NCI-H345 treated with DMSO at 0.1 percent for 48 hours (cell line): ENCODE measurements at regions not wholly inside any gene's neighbourhood (a gene's known extent, or its start where the extent isn't known, plus 50 kb on each side); places are given as distances from the start of the nearest gene placed in this dataset.

ENCODE experiments used
- DNase-seq: peaks from one replicate; lab custom pipeline; 2025; ENCODE audit not compliant: unreplicated experiment; lab: John Stamatoyannopoulos, UW

DNA sequence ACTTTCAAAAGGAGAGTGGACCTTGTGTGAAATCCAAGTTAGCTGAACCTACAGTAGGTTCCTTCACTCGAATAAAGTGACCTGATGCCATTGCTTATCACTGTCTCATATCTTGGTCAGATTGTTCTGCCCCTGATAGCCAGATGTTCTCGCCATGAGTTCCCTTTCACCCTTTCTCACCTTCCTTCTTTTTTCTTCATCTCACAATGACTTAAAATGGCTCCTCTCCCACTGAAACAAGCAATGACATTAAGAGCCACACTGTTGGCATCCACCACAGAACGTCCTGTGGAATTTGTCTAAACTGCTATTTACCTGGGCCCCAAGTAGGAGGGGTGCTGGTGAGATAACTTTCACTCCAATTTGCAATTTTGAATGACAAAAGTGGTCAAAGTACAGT, 227.6 kb upstream of the PPP1R2C start:
- no peak for DNase-seq

DNA sequence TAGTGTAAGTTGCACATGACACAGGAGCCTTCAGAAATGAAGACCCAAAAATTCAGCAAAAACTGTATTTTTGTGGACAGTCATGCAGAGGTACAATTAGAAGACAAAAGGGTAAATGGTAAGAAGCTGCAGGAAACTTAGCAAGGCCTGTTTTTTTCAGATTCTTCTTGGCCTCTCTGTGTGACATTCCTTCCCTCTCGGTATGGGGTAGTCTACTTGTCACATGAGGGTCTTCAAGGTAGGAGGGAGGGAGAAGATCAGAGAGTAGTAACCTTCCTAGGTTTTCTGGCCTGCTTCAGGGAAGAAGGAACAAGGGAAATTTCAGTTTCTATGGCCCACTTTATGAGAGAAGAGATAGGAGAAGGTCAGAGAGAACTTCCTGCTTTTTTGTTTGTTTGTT, 230.4 kb upstream of the PPP1R2C start:
- DNase-seq = no peak

DNA sequence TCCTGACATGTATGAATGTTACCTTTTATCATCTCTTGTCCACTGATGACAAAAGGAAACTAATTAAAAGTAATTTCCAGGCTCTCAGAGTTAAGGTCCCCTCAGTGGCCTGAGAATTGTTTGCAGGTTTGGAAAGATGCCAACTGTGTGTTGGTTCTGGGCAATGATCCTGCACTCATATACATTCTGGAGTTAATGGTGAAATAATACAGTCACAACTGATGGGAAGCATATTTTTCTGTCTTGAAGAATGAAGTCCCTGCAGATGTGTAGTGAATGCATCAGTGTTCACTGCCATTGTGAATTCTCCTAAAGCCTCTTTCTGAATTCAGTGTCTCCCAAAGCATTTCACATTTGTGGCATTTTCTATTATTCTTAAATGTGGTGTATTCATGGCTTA, 238.1 kb upstream of the PPP1R2C start:
- DNase-seq = no peak

DNA sequence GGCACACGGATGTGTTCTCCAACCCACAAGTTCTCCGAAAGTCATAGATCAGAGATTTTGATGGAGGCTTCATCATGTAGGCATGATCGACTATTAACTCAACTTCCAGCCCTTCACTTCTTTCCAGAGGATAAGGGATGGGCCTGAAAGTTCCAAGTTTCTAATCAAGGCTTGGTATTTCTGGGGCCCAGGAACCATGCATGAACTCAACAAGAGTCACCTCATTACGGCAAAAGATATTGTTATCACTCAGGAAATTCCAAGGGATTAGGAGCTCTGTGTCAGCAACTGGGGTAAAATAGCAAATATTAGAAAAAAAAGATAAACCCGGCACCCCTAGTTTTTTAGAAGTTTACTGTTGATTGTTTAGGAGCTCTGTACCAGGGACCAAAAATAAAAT, 240.1 kb upstream of the PPP1R2C start:
- no peak for DNase-seq

DNA sequence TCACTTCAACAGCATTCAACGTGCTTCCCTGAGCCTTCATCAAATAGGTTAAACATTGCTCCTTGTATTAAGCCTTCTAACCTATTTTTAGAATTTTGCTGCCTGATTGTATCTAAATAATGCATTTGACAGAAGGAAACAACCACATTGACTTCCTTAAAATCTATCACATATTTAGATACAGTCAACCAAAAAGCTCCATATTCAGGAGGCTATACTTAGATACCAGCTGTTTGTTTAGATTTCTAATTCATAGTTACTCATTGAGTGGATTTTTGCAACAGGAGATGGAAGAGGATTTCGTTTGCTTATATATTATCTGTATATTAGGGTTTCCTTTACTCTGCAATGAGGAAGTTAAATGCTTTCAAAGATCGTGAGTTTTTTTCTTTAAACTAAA, 241.1 kb upstream of the PPP1R2C start:
- DNase-seq = no peak

DNA sequence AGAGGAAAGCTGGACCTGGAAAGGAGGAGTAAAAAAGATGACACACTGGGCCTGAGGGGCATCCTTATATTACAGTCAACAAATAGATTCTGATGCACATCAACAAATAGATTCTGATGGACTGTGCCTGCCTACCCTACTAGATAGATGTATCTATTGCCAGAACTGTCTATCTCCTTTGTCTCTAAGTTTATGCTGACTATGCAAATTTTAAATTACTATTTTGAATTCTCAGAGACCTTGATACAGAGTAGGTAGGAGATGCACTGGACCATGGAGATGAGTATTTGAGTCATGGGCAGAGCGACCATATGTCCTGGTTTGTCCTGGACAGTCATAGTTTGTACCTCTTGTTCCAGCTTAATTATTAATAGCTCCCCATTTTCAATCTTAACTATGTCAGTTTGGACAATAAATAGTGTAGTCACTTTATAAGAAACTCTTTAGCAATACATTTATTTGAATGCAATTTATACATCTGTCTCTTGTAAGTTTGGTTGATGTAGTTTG, 247.9 kb upstream of the PPP1R2C start:
- no peak for DNase-seq

DNA sequence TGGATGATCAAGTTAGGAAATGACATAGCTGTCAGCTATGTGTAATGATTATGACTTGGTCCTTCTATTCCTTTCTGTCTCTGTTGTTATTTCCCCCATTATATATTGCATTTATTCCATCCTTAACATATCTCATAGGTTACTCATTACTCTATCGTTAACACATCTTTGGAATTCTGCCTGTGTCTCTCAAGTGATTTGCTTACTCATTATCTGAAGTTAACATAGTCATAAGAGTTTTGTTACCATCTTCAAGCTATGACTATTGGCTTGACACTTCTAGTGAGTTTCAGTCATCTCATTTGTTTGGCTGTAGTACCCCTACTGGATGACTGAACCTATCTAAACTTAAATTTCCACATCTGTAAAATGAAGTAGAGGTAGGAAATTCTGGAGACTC, 286.1 kb upstream of the PPP1R2C start:
- DNase-seq = no peak

DNA sequence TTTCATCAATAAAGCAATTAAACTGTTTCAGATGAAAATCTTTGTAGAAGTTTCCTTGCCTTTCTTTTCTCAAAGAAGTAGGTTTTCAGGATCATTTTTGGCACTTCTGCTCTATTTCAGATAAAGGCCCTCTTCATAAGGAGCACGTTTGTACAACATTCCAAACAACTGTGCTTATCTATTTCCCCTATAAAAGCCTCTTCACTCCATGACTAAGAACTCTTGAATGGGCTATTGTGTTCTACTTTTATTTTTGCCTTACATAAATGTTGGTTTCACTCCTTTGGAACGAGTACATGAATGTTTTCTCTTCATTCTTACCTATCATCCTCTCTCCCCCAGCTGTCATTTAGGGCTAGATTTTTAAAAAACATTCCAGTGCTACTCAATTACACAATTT, 288.0 kb upstream of the PPP1R2C start:
- DNase-seq = no peak

DNA sequence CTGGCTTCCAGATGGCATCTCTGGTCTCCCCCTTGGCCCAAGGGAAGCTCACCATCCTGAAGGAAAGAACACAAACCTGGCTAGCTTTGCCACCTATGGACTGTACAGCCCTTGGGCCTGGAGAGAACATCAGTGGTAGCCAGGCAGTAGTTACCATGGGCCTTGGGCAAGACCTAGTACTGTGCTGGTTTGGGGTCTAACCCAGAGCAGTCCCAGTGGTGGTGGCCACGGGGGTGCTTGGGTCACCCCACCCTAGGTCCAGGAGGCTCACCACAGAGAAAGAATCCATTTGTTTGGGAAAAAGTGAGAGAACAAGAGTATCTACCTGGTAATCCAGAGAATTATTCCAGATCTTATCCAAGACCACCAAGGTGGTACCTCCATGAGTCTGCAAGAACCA, 290.7 kb upstream of the PPP1R2C start:
- DNase-seq = no peak

DNA sequence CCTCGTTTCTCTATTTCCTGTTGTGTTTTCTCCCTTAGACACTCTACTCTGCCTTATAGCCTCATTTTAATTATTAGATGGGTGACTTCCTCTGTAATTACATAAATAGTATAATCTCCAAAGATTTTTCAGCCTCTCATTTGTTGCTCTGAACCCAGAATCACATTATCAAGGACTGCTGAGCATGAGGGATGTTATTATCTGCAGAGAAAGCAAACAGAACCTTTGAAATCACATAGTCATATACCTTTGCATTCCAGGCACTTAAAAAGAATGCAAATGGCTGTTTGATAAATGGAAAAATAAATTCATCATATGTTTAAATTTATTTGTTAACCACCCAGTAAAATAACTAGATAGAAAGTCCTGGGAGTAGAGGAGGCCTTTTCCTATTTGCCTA, 305.1 kb upstream of the PPP1R2C start:
- no peak for DNase-seq

DNA sequence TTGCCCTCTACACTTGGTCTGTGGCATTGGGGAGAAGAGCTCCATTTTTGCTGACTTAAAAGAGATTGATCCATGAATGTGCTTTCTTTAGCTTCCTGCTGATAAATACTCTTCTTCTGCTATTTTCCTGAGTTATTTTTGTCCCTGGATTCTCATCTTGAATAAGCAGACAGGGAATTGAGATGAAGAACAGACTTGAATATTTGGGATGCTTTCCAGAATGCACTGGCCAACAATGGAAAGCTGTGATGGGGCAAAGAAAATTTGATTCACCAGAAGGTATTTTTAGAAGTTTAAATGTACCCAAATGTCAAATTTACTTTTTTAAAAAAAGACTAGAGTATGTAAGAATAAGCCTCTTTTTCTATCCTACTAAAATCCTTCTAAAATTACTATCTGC, 309.9 kb upstream of the PPP1R2C start:
- DNase-seq = no peak

DNA sequence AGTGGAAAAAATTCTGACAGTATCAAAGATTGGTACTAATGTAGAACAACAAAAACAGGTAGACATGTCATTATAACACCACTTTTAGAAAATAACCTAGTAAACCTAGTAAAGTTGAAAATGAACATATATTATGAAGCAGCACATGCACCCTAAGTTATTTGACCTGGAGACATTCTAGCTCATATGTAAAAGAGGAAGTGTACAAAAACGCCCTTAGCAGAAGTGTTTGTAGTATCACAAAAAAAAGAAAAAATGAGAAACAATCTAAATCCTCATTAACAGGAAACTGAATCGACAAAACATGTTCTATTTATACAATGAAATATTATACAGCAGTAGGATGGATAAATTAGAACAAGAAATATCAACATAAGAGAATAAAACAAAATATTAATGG, 318.9 kb upstream of the PPP1R2C start:
- no peak for DNase-seq

DNA sequence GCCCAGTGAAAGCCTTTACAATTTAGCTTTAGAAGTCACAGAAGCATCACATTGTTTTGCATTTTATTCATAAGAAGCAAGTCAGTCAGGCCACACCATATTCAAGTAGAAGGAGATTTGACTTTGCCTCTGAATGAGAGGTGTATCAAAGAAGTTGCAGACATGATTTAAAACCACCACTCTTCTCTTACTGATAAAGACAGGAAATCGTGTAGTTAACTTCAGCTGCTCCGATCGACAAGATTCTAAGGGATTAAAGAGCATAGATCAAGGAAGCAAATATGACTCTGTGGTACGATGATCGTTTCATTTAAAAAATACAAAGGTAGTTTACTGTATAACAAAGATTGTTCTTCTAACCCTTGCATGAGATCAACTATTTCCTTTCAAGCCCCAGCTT, 328.0 kb upstream of the PPP1R2C start:
- no peak for DNase-seq

DNA sequence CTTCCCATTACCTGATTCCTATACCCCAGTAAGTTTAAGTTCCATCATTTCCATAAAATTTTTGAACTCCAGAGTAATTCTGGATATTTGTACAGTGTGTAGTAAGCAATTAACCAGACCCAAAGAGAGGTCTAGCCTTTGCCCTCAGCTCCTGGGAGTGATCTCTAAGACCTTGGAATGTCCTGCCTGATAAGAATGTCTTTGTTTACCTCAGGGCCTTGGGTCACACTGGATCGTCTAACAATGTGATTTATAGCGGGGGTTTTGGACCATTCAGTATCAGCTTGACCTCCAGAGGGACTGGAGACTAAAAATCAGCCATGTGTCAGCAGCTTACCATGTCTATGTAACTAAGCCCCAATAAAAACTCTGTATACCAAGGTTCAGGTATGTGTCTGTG, 330.9 kb upstream of the PPP1R2C start:
- no peak for DNase-seq

DNA sequence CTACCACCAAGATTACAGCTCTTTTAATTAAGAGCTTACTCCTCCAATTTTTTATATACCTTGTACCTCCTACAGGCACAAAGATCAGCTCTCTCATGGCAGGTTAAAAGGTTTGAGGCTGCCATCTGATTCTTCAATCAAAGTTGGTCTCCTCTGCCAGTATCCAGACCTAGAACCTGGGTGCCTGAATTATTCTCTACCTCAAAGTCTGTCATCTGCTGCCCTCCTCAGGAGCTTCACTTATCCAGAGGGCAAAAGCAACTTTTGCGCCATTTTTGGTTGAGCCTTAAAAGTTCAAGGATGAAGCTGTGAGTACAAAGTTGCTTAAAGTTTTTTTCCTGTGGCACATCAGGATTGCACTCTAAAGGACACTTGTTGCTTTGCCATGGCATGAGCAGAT, 343.7 kb upstream of the PPP1R2C start:
- no peak for DNase-seq

DNA sequence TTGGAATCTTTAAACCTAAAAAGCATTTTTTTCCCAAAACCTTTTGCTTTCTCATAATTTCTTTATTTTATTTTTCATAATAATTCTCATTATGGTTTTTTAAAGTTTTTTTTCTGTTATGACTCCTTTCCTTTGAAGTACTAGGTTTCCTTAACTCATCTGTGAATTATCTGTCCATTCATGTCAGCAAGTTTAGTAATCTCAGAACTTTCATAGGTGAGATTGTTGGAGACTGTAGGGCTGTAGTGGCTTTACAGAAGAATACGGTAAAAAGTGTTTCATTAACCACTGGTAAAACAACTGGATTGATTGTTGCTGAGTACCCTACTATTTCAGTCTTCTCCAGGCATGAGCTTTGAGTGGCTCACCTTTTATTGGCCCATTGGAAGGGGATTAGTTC, 361.7 kb upstream of the PPP1R2C start:
- no peak for DNase-seq

DNA sequence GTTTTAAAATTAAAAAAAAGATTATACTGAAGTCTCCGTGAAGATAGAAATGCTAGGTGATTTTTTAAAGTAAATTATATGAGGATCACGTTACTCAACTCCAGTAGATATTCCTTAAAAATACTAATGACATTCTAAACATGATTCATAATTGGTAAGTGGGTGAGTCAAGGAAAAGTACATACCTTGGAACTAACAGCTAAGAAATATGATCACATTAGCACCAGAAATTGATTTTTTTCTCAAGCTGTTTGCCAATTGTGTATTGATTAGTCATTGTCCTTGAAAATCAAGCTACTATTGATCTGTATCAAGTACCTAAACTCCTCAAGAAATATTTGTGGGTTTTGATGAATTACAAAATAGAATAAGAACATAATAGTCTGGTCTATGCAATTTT, 362.6 kb upstream of the PPP1R2C start:
- no peak for DNase-seq

DNA sequence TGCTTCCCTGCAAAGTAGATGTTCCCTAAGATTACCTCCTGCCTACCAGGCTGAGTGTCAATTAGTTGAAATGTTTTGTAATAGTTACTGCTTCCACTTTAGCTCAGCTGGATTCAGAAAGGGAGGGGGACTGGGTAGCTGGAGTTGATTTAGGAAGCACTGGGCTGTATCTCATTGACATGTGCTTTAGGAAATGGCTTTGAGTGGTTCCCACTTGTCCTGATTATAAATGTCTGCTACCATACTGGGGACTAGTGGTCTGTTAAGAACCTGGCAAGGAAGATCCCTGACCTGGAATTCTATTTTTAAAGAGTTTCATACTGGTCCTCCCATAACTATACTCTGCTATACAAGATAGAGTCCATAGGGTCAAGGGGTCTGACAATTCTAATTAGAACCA, 363.9 kb upstream of the PPP1R2C start:
- DNase-seq = no peak

DNA sequence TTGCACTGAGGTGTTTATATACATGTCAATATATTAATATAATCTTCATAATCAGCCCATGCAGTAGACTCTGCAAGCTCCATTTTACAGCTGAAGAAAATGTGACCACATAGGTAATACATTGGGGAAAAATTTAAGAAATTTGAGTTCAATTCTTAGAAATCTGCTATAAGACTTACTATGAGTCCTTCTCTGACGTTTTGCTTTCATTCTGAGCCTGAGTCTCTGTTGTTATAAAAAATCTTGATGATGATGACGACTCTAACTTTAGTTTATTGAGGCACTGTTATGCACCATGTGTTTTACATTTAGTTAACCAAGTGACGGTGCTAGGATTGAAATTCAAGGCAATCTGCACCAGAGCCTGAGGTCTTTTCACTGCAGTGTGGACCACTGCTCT, 370.3 kb upstream of the PPP1R2C start:
- no peak for DNase-seq

DNA sequence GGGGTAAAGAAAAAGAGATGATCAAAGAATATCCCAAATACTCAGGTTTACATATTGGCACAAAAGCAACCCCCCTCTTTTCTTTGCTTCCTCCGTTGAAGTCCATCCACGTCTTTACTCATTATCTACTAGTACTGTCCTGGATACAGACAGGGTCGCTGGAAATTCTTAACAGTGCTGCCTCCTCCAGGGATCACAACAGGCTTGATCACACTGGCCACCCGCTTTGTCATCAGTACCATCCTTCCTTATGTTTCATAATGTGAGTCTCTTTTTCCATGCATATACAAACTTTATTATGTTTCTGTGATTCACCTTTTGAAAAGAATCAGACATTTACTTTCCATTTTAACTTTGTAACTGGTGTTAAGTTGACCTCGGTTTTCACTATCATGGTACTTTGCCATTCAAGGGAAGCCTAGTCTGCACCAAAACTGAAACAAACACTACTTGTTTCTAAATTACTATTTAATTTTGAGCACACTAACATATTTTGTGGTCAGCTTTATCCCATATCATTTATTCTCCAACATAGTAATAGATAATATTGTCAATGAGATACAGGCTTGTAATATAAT, 387.5 kb upstream of the PPP1R2C start:
- no peak for DNase-seq

DNA sequence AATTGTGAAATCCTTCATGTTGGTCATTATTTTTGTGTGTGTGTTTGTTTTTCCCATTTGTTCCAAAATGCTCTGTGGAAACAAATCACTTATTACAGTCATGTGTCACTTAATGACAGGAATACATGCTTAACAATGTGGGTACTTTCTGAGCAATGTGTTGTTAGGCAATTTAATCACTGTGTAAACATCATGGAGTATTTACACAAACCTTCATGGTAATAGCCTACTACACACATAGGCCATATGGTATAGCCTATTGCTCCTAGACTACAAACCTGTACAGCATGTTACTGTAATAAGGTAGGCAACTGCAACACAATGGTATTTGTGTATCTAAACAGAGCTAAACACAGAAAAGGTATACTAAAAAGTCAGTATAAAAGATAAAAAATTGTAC, 388.9 kb upstream of the PPP1R2C start:
- DNase-seq = peak; percentile 8

DNA sequence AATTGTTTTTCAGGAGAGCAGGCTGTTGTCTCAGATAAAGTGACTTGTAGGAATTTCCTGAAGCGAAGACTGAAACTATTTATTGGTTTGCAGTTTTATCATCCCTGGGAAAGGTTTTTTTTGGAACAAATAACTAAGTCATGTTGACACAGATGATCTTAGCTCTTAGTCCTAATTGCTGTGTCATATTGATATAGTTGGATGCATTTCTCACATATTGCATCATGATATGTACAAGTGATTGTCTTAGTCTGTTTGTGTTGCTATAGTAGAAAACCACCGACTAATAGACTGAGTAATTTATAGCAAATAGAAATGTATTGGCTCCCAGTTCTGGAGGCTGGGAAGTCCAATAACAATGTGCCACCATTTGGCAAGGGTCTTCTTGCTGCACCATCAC, 397.5 kb upstream of the PPP1R2C start:
- no peak for DNase-seq

DNA sequence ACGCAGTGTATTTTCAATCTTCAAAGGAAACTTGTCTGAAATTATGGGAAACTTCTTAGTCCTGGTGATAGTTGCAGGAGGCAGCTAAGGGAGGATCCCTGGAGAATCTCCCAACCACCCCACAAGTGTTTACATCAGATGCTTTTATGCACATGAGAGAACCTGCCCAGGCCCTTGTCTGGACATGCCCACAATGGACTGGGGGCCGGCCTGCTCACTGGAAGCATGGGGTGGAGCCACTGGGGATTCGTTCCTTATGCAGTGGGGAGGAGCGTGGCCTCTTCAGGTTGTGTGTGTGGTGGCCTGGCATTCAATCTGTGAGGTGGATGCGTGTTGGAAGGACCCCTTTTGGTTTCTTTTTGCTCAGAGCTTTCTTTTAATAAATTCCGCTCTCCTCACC, 398.7 kb upstream of the PPP1R2C start:
- DNase-seq = no peak

DNA sequence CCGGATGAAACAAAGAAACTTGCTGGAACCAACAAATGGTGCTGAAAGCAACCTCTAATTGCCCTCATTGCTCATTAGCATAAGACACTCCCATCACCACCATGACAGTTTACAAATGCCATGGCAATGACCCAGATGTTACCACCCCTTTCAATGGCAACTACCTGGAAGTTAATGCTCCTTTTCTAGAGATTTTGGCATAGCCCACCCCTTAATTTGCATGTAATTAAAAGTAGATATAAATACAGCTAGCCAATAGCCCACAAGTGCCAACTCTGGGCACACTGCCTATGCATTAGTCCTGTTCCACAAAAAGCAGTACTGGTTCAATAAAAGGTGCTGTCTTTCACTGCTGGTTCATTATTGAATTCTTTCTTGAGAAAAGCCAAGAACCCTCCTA, 410.3 kb upstream of the PPP1R2C start:
- DNase-seq = no peak
